Fibroblast of skin of left biceps (primary cell): ENCODE measurements at regions not wholly inside any gene's neighbourhood (a gene's known extent, or its start where the extent isn't known, plus 50 kb on each side); places are given as distances from the start of the nearest gene placed in this dataset.
"Not testable (repeated sequence)": the region's sequence is repeated elsewhere in the genome, so short reads cannot be mapped to it uniquely, and the experiment has no call there.

Experiments used
- DNase-seq, 2 experiments: peaks; one replicate each; pipeline ENCODE4 v3.0.0-alpha.2; 2013; ENCODE audit warnings: low read depth in 2 of 2

DNA sequence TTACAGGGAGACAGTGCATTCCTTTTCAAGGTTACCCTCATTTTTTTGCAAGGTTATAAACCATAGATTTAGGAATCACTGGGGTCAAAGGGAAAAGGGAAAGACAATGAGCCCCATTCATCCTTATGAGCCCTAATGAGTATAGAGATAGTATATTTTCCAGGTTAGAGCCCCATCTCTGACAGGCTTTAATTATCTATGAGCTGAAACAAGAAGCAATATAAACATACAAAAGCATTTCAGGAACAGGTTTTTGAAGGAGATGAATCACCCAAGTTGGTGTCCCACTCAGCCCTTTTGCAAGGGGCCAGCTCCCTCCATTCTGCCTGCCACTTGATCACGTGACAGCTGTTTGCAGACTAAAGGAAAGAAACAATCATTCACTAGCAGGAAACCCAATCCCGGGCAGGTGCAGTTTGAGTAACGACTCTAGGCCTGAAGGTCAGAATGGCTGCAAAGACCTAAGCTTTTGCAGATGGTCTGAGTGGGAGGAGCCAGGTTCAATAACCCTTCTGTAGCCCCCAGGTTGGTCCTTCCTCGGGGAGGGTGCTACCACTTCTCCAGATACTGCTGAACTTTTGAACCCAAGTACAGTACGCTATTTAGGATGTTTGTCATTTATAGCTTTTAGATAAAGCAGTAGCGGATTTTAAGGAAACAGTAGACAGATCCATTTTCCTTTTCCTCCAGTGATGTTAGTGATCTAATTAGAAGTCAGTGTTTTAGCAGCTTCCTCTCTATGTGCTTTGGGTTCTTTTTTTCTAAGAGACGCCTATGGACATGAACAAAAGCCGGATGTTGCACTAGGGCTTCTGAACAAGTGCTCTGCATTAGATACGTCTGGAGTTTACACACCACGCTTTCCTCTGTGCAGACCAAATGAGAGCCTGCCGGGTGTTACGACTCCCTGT, 253.2 kb downstream of the SOX4 start:
- no peak for DNase-seq

- no peak for DNase-seq
These were observed 254.3 kb downstream of the SOX4 start for GRCh38 chr6:21847711-21848480.

DNA sequence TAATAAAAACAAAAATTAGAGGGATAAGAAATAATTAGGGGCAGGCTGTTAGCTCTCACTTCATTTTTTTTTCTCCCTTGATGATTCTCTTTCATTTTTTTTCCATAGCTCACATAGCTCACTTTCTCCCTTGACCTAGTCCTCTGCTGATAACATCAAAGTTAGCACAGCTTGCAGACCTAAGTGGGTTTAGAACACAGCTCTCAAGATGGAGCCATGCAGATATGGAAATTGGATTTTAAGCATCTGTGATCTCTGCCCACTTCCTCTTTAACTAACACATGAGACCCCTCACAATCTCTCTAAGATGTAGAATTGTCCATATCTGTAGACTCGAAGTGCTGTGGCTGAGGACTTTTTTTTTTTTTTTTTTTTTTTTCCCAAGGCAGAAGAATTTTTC, 257.1 kb downstream of the SOX4 start:
- no peak for DNase-seq

- no peak for DNase-seq
These were observed 262.4 kb downstream of the SOX4 start for GRCh38 chr6:21855811-21856455.

DNA sequence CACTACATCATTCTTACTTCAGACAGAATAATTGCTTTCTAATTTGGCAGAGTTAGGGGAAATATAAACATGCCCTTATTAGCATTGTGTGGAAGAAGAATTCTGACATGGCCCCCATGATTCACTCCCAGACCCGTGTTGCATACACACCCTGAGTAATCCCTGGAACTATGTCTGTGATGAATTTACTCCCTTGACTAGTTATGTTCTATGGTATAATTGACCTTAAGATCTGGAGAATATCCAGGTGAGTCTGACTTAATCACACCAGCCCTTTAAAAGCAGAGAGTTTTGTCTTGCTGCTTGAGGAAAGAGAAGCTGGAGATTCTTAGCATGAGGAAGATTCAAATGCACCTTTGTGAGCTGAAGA, 262.9 kb downstream of the SOX4 start:
- DNase-seq, result peak; percentile 65 to 71

DNA sequence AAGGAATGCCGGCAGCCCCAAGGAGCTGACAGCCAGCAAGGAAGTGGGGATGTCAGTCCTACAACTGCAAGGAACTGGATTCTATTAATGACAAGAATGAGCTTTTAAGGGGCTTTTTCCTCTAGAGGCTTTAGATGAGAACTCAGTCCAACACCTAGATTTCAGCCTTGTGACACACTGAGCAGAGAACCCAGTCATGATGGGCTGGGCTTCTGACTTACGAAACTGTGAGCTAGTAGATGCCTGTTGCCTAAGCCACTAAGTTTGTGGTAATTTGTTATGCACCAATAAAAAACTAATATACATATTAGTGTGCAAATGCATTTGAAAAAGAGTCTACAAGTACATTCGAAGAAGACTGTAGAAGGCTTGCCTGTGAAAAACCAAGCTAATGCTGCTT, 263.3 kb downstream of the SOX4 start:
- no peak for DNase-seq

GRCh38 chr6:21858076-21858475, 264.5 kb downstream of the SOX4 start:
- no peak for DNase-seq

- no peak for DNase-seq
These were observed 265.7 kb downstream of the SOX4 start for GRCh38 chr6:21859193-21859735.

- no peak for DNase-seq
These were observed 268.4 kb downstream of the SOX4 start for GRCh38 chr6:21861942-21862341.

GRCh38 chr6:21864206-21864605, 270.7 kb downstream of the SOX4 start:
- DNase-seq, result no peak

DNA sequence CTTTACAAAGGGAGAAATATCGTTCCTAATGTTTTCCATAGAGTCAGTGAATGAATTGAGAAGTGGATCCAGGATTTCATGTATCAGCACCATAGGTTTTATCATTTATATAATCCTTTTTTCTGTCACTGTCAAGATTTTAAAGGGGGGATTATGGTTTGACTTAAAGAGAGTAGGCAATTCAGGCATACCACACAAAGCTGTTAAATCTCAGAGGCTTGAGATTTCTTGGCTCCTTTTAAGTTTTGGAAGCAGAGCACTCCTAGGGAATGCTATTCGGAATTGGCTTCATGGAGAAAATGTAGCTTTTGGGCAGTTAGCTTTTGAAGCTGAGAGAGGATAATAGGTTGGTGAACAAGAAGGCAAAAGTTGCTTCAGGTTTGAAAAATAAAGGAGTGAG, 274.7 kb downstream of the SOX4 start:
- DNase-seq, result no peak

DNA sequence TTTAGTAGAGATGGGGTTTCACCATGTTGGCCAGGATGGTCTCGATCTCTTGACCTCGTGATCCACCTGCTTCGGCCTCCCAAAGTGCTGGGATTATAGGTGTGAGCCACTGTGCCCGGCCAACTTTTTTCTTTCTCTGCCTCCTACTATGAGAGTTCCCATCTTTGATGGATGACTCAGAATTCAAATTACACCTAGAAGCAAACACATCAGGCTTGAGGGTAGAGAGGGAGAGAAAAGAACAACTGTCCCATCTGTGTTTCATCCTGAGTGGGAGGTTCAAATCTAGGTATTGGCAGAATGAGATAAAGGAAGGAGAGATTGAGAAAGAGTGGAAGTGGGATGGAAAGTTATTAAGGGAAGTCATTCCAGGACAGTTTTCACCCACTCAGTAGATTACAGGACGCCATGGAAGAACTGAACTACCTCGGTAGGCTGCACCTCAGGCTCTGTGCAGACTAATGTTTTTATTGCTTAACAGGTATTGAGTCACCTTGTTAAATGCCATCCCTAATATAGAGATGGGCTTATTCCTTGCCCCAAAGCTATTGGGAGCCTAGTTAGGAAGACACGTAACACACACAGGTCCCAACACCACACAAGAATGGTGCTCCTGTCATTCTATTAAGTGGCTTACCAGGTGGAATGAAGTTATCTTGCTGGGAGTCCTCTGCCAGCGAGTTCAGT, 275.7 kb downstream of the SOX4 start:
- DNase-seq, result no peak

- DNase-seq, result no peak
These were observed 276.7 kb downstream of the SOX4 start for GRCh38 chr6:21870076-21870730.

DNA sequence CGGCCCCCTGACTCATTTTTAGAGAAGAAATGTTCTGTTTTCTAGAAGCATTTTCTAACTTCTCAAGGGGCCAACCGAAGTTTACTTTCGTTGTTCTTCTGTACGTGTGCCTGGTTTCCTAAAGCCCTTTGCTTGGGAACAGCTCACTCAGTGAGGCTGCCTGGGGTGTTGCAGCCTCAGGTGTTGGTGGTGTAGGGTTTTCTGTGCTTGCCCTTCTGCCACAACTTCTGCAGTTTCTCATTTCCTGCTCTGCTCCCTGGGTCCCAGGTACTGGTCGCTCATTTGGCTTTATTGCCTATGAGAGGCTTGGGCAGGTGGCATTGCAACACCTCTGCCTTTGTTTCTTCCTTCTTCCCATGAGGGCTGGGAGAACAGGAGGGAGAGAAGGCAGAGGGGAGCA, 278.3 kb downstream of the SOX4 start:
- DNase-seq, result no peak

DNA sequence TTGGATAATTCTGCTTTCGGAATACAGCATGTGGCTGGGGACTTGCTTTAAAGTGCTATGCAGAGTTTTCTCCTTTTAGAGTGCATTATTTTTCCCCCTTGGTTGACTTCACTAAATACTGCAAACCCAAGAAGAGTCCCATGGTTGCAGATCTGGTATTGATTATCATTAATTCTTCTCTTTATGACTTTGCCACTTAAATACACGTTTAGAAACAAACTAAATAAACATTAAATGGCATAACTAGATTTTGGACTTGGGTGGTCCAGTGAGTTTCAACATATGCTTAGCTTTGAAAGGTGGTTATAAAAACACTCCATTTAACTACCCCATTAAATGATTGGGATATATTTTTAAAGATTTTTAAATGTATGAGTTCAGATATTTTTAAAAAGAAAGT, 279.2 kb downstream of the SOX4 start:
- no peak for DNase-seq

DNA sequence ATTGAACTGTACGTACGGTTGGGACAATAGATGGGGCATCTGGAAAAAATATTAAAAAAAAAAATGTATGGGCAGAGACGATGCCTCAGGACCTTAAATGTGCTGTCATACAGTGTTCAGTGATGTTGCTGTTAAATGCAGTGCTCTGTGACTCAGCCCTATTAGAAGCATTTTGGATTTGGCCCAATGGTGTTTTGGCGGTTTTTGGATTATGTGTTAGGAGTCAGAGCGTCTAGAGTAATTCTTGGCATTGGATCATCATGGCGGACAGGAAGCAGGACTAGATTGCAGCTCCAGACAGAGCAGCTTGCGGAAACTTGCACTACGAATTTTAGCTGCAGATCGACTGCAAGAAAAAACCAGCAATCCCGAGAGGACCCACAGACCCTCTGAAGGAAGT, 280.0 kb downstream of the SOX4 start:
- DNase-seq, result peak; percentile 91 to 92

GRCh38 chr6:21874372-21874771, 280.8 kb downstream of the SOX4 start:
- no peak for DNase-seq

DNA sequence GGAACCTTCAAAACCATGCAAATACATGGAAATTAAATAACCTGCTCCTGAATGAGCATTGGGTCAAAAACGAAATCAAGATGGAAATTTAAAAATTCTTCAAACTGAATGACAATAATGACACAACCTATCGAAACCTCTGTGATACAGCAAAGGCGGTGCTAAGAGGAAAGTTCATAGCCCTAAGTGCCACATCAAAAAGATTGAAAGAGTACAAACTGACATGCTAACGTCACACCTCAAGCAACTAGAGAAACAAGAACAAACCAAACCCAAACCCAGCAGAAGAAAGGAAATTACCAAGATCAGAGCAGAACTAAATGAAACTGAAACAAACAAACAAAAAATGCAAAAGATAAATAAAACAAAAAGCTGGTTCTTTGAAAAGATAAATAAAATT, 283.5 kb downstream of the SOX4 start:
- not testable (repeated sequence) for DNase-seq

- DNase-seq, result not testable (repeated sequence)
These were observed 286.7 kb downstream of the SOX4 start for GRCh38 chr6:21880249-21880648.

DNA sequence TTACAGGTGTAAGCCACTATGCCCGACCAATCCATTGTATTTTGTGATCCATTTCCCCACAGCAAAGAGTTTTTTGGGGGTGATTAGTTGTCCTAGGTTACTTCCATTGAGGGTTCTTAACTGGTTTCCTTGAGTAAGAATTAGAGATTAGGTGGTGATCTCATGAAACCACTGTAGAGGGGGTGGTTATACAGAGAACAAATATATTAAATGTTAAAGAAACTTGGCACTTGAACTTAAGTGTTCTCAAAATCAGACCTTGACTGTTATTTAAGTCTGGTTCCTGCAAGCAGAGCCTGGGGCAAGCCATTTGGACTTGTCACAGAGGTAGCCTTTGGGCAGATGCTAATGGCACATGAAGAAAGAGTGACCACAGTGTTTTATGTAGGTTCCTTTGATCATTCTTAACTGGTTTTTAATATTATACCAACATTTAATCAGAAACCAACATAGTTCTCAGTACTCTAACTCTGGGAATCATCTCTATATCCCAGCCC, 288.5 kb downstream of the SOX4 start:
- no peak for DNase-seq
